SK-N-SH treated with all-trans-retinoic acid at 6 μM for 48 hours (cell line): ENCODE measurements at regions not wholly inside any gene's neighbourhood (a gene's known extent, or its start where the extent isn't known, plus 50 kb on each side); places are given as distances from the start of the nearest gene placed in this dataset.

ENCODE experiments used
- ATAC-seq: fragments of 200-7000 bp; cut with Tn5 transposase; 3 replicates; pipeline ENCODE4 v1.9.1; 2020; ENCODE audit warnings: mild to moderate bottlenecking, moderate library complexity
- ARNTL ChIP-seq: fragments of 450-650 bp; formaldehyde crosslinking; IDR thresholded peaks from 2 replicates; pipeline ENCODE4 v1.5.0; 2020; ENCODE audit warnings: low read depth, mild to moderate bottlenecking, moderate library complexity, borderline replicate concordance
- BACH2 ChIP-seq: fragments of 250-450 bp; sonication (Bioruptor Pico); IDR thresholded peaks from 2 replicates; pipeline ENCODE4 v1.9.0; 2021; ENCODE audit warnings: mild to moderate bottlenecking, borderline replicate concordance
- CSDC2 ChIP-seq: fragments of 250-450 bp; sonication (Bioruptor Pico); IDR thresholded peaks from 2 replicates; pipeline ENCODE4 v1.5.0; 2020; ENCODE audit warnings: mild to moderate bottlenecking, moderate library complexity
- CSRNP3 ChIP-seq: fragments of 250-450 bp; sonication (Bioruptor Pico); IDR thresholded peaks from 2 replicates; pipeline ENCODE4 v1.5.1; 2021; ENCODE audit warnings: mild to moderate bottlenecking, moderate library complexity
- GLIS3 ChIP-seq: fragments of 250-450 bp; sonication (Bioruptor Pico); IDR thresholded peaks from 2 replicates; pipeline ENCODE4 v1.5.0; 2020; ENCODE audit warnings: mild to moderate bottlenecking, moderate library complexity
- ISL1 ChIP-seq: fragments of 250-450 bp; sonication (Bioruptor Pico); IDR thresholded peaks from 2 replicates; pipeline ENCODE4 v2.1.2; 2022; ENCODE audit warnings: mild to moderate bottlenecking, moderate library complexity
- OSR1 ChIP-seq: fragments of 250-450 bp; sonication (Bioruptor Pico); IDR thresholded peaks from 2 replicates; pipeline ENCODE4 v1.8.0; 2022; ENCODE audit warnings: moderate library complexity, mild to moderate bottlenecking, inconsistent platforms
- POU6F1 ChIP-seq: fragments of 250-450 bp; sonication (Bioruptor Pico); IDR thresholded peaks from 2 replicates; pipeline ENCODE4 v1.8.0; 2021; ENCODE audit warnings: low read depth, mild to moderate bottlenecking, moderate library complexity, borderline replicate concordance
- PPARA ChIP-seq: fragments of 250-450 bp; sonication (Bioruptor Pico); IDR thresholded peaks from 2 replicates; pipeline ENCODE4 v1.5.0; 2020; ENCODE audit warnings: mild to moderate bottlenecking, borderline replicate concordance
- RARB ChIP-seq: fragments of 250-450 bp; sonication (Bioruptor Pico); IDR thresholded peaks from 2 replicates; pipeline ENCODE4 v1.8.0; 2021; ENCODE audit warnings: mild to moderate bottlenecking, moderate library complexity
- SNAI2 ChIP-seq: fragments of 250-450 bp; sonication (Bioruptor Pico); IDR thresholded peaks from 2 replicates; pipeline ENCODE4 v1.5.0; 2020; ENCODE audit warnings: mild to moderate bottlenecking, moderate library complexity
- TCF4 ChIP-seq: fragments of 250-450 bp; sonication (Bioruptor Pico); IDR thresholded peaks from 2 replicates; pipeline ENCODE4 v1.8.0; 2021; ENCODE audit warnings: mild to moderate bottlenecking, moderate library complexity, borderline replicate concordance
- TOX ChIP-seq: fragments of 250-450 bp; sonication (Bioruptor Pico); IDR thresholded peaks from 2 replicates; pipeline ENCODE4 v1.8.0; 2021; ENCODE audit warnings: mild to moderate bottlenecking, moderate library complexity, borderline replicate concordance
- ZC3H10 ChIP-seq: fragments of 250-450 bp; sonication (Bioruptor Pico); IDR thresholded peaks from 2 replicates; pipeline ENCODE4 v1.5.1; 2021; ENCODE audit warnings: mild to moderate bottlenecking, moderate library complexity
- ZFP3 ChIP-seq: fragments of 250-450 bp; sonication (Bioruptor Pico); IDR thresholded peaks from 2 replicates; pipeline ENCODE4 v1.5.0; 2020; ENCODE audit warnings: mild to moderate bottlenecking, moderate library complexity
- ZFP30 ChIP-seq: fragments of 450-650 bp; formaldehyde crosslinking; IDR thresholded peaks from 2 replicates; pipeline ENCODE4 v1.5.0; 2022; ENCODE audit warnings: mild to moderate bottlenecking, moderate library complexity
- ZNF565 ChIP-seq: fragments of 450-650 bp; formaldehyde crosslinking; conservative IDR thresholded peaks from 2 replicates; pipeline ENCODE4 v1.5.0; 2020; ENCODE audit warnings: low read depth, mild to moderate bottlenecking, moderate library complexity
- ZNF70 ChIP-seq: fragments of 450-650 bp; formaldehyde crosslinking; IDR thresholded peaks from 2 replicates; pipeline ENCODE4 v1.5.0; 2020; ENCODE audit warnings: mild to moderate bottlenecking, moderate library complexity
- ZNF8 ChIP-seq: fragments of 450-650 bp; formaldehyde crosslinking; IDR thresholded peaks from 2 replicates; pipeline ENCODE4 v1.5.0; 2020; ENCODE audit warnings: mild to moderate bottlenecking, moderate library complexity
- TF ChIP-seq, protein P1 (sequence below): fragments of 250-450 bp; sonication (Bioruptor Pico); IDR thresholded peaks from 2 replicates; pipeline ENCODE4 v1.5.1; 2020; ENCODE audit warnings: low read depth, mild to moderate bottlenecking, moderate library complexity
- TF ChIP-seq, protein P2 (sequence below): fragments of 250-450 bp; sonication (Bioruptor Pico); IDR thresholded peaks from 2 replicates; pipeline ENCODE4 v1.5.0; 2020; ENCODE audit warnings: mild to moderate bottlenecking, moderate library complexity

DNA sequence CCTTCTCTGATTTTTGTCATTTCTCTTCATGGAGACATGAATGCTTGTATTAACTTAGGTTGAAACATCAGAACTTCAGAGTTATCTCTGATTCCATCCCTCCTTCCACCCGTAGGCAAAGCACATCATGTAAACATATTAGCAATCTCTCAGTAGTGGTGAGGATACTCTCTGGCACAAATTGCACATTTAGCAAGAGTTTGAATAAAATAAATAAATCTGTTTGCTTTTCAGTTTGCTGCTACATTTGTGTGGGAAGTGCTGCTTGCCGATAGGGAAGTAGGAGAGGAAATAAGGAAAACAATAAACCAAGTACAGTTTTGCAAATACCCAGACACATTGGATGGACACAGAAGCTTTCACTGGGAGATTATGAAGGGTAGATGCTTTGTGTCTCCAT lies 359.0 kb downstream of the BCKDHB start (continued):
- TF ChIP-seq CSRNP3 (CRISPR knock-in tag): no peak
- no peak for TF ChIP-seq PPARA (CRISPR knock-in tag)
- TF ChIP-seq TCF4 (CRISPR knock-in tag): no peak
- TF ChIP-seq, protein P1, sequence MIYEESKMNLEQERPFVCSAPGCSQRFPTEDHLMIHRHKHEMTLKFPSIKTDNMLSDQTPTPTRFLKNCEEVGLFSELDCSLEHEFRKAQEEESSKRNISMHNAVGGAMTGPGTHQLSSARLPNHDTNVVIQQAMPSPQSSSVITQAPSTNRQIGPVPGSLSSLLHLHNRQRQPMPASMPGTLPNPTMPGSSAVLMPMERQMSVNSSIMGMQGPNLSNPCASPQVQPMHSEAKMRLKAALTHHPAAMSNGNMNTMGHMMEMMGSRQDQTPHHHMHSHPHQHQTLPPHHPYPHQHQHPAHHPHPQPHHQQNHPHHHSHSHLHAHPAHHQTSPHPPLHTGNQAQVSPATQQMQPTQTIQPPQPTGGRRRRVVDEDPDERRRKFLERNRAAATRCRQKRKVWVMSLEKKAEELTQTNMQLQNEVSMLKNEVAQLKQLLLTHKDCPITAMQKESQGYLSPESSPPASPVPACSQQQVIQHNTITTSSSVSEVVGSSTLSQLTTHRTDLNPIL (CRISPR knock-in tag): no peak
- no peak for TF ChIP-seq OSR1 (CRISPR knock-in tag)
- TF ChIP-seq ZNF70: no peak

DNA sequence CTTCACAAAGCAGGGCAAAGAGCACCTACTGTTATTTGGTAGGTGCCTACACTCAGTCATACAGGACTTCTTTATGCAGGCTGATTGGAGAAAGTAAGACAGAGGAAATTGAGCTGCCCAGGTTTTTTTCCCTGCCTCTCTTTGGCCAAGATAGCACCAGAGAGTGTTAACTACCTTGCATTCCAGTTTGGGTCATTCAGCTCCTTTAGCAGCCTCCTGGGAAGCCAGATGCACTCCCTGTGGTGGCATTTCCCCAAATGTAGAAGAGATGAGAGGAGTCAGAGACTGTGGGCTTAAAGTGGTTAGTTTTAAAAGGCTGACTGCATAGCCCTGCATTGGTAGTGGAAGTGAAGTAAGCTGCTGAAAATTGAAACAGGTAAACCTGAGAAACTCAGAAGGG lies 358.4 kb downstream of the BCKDHB start:
- ATAC-seq: no peak
- no peak for TF ChIP-seq ZFP30 (CRISPR knock-in tag)
- no peak for TF ChIP-seq GLIS3
- TF ChIP-seq SNAI2 (CRISPR knock-in tag): no peak
- TF ChIP-seq ZNF70: no peak
- no peak for TF ChIP-seq ISL1
- TF ChIP-seq RARB (CRISPR knock-in tag): no peak
- TF ChIP-seq, protein P2, sequence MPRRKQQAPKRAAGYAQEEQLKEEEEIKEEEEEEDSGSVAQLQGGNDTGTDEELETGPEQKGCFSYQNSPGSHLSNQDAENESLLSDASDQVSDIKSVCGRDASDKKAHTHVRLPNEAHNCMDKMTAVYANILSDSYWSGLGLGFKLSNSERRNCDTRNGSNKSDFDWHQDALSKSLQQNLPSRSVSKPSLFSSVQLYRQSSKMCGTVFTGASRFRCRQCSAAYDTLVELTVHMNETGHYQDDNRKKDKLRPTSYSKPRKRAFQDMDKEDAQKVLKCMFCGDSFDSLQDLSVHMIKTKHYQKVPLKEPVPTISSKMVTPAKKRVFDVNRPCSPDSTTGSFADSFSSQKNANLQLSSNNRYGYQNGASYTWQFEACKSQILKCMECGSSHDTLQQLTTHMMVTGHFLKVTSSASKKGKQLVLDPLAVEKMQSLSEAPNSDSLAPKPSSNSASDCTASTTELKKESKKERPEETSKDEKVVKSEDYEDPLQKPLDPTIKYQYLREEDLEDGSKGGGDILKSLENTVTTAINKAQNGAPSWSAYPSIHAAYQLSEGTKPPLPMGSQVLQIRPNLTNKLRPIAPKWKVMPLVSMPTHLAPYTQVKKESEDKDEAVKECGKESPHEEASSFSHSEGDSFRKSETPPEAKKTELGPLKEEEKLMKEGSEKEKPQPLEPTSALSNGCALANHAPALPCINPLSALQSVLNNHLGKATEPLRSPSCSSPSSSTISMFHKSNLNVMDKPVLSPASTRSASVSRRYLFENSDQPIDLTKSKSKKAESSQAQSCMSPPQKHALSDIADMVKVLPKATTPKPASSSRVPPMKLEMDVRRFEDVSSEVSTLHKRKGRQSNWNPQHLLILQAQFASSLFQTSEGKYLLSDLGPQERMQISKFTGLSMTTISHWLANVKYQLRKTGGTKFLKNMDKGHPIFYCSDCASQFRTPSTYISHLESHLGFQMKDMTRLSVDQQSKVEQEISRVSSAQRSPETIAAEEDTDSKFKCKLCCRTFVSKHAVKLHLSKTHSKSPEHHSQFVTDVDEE: no peak
- TF ChIP-seq CSDC2: no peak
- TF ChIP-seq CSRNP3 (CRISPR knock-in tag): no peak
- TF ChIP-seq ZNF565 (CRISPR knock-in tag): no peak
- TF ChIP-seq ZFP3 (CRISPR knock-in tag): no peak
- no peak for TF ChIP-seq TCF4 (CRISPR knock-in tag)
- TF ChIP-seq BACH2 (CRISPR knock-in tag): no peak
- no peak for TF ChIP-seq ZC3H10 (CRISPR knock-in tag)
- no peak for TF ChIP-seq ARNTL
- TF ChIP-seq, all 23 proteins: peak for 0

DNA sequence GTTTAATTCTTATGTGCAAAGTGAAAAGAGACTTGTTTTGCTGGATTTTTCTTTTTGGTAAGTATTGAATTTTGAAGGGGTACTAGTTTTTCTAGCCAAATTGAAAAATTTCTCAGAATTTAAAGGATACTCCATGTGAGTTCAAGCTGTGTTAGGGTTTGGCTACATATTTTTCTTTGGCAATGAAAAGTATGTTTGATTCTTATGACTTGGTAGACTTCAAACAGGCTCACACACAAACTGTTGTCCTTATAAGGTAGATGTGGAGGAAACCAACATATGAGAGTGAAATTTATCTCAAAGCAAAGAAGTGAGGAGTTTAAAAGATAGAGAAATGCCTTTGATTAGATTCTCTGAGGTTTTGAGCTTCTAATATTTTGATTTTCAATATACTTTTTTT lies 356.7 kb downstream of the BCKDHB start:
- TF ChIP-seq, protein P1 (CRISPR knock-in tag): no peak
- TF ChIP-seq ZNF8 (no peak), BACH2 (CRISPR knock-in tag) (no peak), OSR1 (CRISPR knock-in tag) (no peak)
- no peak for ATAC-seq

DNA sequence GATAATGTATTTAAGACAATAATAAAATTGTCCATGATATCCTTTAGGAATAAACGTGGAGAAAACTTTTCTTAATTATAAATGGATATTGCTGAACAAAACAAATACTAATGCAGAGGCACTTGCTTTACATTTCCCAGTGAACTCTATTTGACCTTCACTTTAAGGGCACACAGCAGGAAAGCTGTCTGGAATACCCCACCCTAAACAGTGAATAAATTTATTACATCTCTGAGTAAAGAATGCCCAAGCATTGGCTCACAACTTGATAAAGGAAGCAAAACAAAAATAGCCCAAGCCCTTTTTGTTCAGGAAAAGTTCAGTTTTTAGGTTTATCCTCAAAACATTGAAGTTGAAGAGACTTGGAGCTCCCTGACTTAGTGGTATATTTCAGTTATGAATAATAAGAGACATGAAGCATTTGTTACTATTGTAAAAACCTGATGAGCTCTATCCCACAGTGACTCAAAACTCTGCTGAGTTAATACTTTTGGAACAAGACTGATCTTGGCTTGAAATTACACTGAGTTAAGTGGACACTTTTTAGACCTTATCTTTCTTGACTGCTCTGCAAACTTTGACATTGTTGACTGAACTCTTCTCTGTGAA lies 353.9 kb downstream of the BCKDHB start:
- ATAC-seq: no peak
- no peak for TF ChIP-seq GLIS3
- no peak for TF ChIP-seq ZFP30 (CRISPR knock-in tag)
- TF ChIP-seq ZC3H10 (CRISPR knock-in tag): no peak
- TF ChIP-seq ZNF8: no peak
- TF ChIP-seq TOX (CRISPR knock-in tag): no peak
- no peak for TF ChIP-seq TCF4 (CRISPR knock-in tag)
- no peak for TF ChIP-seq OSR1 (CRISPR knock-in tag)
- no peak for TF ChIP-seq ZNF565 (CRISPR knock-in tag)
- no peak for TF ChIP-seq SNAI2 (CRISPR knock-in tag)
- no peak for TF ChIP-seq POU6F1 (CRISPR knock-in tag)
- TF ChIP-seq RARB (CRISPR knock-in tag): no peak
- no peak for TF ChIP-seq BACH2 (CRISPR knock-in tag)
- TF ChIP-seq, protein P1 (CRISPR knock-in tag): no peak
- TF ChIP-seq ZNF70: no peak
- TF ChIP-seq ZFP3 (CRISPR knock-in tag): no peak
